ENCODE measurements at regions not wholly inside any gene's neighbourhood (a gene's known extent, or its start where the extent isn't known, plus 50 kb on each side); places are given as distances from the start of the nearest gene placed in this dataset.

DNA sequence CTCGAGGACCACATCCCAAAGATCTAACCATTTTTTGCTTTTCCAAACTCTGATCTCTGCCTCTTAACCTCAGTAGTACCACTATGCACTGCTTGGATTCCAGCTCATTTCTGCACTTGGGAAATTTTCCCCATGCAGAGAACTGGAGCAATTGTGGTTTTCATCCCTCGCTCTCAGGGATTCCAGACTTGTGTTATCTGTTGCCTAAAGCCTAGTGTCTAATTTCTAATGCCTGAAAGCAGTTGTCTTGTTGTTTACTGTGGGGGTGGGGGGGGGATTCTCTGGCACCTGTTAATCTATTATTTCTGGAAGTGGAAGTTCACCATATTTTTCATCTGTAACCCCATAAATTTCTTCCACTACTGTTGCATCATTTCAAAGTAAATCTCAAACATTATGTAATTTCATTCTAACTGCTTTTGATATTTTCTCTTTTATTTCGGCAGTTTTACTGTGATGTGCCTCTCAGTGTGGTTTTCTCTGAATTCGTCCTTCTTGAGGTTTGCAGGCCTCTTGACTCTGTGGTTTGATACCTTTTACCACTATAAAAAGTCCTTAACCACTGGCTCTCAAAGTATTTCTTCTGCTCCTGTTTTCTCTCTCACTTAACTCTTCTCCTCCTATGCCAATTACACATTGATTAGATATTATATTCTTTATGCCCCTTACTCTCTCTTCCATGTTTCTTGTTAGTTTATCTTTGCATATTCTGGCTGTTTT is 205.6 kb upstream of the EOLA2 start:
- no peak for DNase-seq

DNA sequence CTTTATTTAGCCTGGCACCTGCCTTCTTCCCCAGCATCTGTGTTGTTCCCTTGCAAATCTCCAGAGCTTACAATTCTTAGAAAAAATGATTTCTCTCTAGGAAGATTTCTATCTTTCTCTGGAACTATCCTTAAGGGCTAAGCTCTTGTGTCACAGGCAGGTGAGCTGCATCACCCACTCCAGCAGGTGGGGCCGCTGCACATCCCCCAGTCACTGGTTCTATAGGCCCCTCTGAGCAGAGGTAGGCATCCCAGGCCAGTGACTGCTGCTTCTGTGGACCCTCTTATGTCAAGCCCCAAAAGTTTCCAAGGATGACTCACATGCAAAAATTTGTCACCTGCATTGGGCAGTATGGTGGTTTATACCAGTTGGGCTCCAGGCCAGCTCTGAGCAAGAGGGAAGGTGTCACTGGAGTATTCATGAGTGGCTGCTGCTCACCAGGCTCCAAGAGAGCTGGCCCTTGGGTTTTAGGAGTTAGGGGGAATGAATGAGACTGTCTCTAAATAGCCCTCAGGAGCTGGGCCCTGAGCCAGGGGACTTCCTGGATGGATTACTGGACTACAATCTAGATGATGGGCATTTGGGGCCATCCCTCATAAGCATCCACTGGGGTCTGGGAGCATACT is 208.1 kb upstream of the EOLA2 start:
- no peak for DNase-seq

DNA sequence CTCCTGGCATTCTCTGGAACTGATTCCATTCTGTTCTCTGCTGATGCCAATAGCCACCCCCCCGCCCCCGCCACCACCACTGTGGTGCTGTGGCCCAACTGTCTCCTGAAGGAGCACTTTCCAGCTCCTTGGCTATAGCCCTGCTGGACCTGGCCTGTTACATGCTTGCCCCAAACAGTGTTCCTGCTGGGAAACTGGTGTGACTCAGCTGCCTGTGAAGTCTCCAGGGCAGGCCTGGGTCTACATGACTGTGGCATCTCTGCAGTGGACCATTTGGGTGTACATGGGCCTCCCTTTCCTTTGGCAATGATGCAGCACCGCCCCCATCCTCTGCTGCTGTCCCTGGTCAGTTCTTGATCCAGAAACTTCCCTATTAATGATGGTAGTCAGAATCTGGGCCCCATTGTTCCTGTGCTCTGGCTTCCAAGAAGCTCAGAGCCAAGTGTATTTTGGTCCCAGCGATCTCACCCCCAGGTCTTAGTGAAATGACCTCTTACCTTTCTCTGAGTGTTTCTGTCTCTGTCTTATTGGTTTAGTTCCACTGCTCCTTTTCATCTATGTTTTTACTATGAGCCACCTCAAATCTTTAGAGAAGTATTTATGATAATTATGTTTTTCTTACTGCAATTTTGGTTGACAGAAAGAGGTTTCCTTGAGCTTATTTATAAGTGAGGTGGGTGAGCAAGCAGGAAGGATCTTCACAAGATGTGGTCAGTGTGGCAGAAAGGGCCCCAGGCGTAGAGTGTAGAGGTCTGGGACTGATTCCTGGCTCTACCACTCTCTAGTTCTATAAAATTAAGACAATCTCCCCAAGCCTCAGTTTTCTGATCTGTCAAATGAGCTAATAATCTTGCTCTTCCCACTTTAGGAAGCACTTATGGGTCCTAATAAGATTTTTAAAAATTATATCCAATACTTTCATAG is 210.7 kb upstream of the EOLA2 start:
- no peak for DNase-seq

DNA sequence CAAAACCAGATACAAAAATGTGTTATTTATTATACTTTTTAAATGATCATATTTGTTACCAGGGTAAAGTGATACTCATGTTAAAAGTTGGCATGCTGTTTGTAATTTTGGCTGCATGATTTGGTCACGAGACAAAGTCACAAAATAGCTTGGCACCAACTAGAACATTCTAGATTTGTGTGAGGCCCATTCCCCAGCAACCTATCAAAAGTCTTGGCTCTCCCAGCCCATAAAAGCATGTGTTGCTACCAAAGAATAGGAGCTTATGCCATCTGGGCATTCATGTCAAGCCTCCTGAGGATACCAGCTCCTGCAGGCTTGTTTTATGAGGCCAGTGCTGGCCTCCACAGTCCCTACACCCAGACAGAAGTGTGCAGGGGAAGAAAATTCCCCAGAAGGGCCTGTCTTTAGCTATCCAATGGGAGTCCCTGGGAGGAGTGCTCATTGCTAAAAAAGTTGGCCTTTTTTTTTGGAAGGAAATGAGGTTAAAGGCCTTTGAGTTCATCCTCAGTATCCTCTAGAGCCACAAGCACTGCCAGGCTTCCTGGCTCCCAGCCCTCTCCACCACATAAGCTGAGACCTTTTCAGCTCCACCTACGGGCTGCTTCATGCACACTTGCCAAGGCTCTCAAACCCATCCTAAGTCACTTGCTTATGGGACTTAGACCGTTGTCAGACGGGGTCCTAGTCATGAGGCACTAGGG is 211.9 kb upstream of the EOLA2 start:
- DNase-seq, result no peak

DNA sequence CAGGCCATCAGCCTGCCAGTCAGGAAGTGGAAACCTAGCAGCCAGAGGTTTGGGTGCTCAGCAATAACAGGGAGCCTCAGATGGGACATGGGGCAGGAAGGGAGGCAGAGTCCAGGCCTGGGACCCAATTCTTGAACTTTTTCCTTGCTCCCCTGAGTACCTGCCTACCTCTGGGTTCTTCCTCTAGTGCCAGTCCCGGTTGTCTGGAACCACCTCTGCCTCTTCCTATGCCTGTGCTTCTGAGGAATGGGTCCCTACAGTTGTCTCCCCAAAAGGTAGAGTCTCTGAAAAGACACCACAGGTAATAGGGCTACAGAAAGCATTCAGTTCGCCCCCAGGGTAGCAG is 212.4 kb upstream of the MAMLD1 start:
- DNase-seq, result no peak

DNA sequence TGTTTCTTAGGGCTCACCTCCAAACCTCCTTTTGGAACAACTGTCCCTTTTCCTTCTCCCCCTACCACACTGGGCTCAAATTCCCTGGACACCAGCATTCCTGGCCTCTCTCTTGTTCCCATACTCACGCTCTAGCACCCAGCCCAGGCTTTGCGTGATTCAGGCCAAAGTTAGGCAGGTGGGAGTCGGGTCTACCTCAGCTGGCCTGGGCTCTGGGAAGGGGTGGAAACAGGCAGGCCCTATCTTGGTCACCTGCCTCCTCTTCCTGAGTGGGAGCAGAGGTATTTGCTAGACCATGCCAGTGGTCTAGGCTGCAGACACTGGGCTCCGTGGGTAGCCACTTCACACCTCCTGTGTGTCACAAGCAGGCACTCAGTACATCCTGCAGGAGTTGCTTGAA is 211.1 kb upstream of the MAMLD1 start:
- no peak for DNase-seq

DNA sequence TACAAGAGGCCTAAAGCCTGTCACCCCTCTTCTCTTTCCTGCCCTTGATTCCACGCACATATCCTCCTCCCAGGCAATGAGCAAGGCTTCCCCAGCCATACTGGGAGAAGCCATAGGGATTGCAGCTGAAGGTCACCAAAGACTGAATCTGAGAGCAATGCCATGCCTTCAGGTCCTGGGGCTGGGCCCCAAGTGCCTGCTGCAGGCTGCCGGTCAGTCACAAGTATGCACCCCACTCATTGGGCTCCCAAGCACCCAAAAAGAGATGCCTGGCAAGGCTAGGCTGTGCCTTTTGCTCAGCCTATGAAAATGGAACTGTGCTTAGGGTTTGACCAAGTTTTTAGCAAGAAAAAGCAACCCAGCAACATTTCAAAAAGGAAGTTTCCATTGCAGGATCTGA is 210.6 kb upstream of the MAMLD1 start:
- no peak for DNase-seq

DNA sequence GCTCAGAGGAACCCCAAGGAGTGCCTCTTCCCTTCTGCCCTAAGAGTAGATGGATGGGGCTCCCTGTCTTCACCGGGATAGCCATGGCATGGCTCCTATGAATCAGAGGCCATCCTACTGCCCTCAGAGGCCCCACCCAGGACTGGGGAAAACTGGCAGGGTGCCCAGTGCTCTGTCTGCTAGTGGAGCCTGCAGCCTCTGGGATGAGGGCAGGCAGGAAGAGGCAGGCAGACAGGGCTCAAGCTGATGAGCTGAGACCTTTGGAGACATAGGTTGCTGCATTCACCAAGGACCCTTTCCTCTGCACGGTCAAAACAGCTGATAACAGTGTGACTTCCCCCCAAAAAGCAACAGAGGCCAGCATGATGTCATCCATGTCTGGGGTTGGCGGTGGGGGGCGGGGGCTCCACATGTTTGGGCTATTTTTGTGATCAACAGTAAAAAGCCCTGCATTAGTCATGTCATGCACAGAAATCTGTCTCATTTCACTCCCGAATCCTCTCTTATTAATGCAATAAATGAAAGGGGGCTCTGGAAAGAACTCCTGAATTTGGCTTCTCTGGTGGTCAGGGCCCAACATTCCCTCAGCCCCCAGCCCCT is 207.6 kb upstream of the MAMLD1 start:
- DNase-seq, result no peak

DNA sequence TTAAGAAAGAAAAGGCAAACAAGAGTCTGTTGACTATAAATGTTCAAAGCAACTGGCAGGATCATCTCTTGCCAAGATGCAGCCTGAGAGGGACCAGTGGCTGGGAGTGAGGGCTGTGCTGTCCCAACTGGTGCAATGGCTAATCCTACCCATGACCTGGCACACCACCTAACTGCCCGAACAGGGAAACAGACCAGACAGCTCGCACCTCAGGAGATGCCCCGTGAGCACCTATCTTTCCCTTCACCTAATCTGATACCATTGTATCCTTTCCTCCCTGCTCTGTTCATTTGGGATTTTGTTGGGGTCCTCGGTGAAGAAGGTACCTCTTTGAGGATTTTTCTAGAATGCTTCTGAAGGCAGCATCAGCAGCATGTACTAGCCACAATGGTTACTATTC is 206.5 kb upstream of the MAMLD1 start:
- no peak for DNase-seq

DNA sequence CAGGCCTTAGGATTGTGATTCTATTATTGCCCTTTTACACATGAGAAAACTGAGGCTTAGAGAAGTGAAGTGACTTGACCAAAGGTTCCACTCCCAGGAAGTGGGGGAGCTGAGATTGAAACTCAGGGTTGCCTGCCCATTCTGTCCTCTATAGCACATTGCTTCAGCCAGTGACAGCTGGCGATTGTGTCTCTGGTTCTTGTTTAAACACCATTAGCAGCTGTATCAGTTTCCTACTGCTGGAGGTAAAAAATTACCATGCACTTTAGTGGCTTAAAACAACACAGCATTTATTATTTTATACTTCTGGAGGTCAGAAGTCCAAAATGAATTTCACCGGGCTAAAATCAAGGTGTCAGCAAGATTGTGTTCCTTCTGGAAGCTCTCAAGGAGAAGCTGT is 205.8 kb upstream of the MAMLD1 start:
- DNase-seq, result no peak

DNA sequence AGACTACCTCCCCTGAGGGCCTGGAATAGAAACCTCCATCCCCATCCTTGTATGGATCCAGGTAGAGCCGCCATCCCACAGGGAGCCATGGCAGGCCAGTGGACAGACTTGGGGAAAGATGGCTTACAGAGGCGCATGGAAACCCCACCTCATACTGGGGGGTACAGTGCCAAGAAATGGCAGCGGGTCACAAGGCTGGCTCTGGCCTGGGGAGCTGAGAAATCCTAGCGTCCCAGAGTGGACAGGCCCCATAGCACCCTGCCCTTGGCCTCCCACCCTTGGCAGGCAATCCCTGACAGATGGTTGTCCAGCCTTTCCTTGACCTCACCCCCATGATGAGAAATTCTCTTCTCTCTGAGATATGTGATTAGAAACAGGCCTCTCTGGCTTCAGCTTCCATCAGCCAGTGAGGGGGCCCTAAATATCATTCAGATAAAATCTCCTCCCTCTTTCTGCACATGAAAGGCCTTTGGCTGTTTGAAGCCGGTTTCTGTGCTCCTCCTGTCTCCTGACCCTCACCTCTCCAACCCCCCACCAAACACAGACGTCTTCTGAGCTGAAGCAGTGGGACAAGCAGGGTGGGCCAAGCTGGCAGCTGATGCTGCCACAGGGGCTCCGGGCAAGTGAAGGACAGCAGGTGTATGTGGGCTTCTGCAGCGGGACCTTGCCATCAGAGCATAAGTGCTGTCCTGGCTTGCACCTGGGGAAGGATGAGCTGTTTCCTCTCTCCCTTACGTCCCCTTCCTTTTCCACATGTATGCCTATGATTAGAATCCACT is 204.4 kb upstream of the MAMLD1 start:
- DNase-seq, result no peak

DNA sequence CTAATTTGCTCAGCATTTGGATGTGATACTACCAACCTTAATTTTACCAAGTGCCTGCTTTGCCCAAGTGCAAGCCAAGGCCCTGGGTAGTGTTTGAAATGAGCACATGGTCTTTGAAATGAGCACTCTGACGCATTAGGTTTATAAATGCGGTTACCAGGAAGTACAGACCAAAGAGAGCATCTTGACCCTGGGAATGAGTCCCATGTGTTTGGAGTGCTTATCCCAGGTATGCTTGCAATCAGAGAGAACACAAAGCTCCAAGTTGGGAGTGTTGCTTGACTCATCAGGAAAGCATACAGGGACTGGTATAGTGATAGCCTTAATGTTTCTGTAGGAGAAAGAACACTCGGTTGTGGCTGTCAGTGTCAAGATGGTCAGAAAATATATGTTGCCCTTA is 203.6 kb upstream of the MAMLD1 start:
- no peak for DNase-seq

DNA sequence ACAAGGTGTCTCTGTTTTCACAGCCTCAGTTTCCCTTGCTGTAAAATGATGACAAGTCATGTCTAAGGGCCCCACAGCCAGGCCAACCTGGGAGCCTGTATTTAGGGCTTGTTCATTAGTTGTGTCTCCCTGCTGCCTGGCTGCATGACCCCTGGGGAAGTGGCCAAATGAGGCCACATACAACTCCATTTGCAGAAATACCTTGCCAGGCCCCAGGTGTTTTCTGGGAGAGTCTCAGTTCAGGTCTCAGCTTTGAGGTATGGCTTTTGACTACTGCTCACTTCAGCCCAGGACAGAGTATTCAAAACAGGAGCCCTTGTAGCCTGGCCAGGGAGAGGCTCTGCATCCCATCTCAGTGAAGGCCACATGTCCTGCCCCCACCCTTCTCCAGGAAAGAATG is 202.5 kb upstream of the MAMLD1 start:
- no peak for DNase-seq

DNA sequence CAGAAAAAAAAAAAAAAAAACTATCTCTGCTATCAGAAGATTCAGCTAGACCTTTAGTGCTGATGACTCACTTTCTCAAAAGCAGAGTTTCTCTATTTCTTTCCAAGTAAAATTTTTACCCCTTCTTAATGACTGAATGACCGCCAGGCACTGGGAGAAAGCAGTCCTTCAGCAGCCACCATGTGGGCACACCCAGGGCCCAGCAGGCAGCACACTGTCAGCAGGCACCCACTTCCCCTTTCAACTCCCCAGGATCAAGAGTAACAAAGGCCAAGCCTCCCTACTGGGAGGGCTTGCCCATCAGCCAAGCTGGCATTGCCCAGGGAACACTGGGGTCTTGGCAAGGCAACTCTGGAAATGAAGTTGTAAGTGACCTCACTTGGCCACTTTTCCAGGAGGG is 201.9 kb upstream of the MAMLD1 start:
- no peak for DNase-seq

DNA sequence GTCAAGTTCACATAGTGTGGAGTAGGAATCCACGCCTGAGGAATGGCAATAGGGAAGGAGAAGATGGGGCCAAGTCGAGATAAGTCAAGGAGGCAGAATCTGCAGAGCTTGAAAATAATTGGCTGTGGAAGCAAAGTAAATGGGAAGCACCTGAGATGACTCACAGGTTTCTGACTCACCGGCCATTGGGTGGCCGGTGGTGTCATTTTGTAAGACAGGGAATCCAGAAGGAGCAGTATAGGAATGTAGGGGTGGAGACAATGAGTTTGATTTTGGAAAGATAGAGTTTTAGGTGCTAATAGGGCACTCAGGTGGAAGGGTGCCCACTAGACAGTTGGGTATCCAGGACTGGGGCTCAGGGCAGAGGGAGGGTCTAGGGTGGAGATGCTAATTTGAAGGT is 201.0 kb upstream of the MAMLD1 start:
- no peak for DNase-seq

DNA sequence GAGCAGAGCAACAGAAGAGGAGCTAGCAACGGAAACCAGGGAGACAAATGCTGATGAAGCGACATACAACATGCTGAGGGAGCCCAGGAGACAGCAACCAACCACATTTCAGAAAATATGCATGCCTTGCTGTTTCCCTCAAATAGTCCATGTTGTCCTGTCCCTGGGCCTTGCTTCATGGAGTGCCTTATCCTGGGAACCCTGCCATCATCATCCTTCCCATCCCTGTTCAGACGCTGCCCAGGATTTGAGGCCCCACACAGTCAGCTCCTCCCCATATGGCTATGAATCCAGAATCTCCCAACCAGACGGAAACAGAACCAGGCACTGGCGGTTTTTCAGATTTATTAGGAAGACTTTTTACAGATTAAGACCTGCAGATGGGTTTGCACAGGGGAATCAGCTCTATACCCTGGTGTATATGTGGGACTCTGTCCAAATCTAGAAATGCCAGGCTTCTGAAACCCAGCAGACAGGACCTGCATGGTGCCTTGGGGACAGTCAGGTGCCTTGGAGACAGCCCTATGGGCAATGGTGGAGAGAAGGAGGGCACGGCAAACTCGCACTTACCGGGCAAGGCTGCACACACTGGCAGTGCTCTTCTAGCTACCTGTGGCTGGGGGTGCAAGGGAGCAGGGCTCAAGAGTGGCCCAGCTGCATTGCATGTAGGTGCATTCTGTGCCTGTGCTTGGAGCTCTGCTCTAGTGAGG is 199.7 kb upstream of the MAMLD1 start:
- DNase-seq, result no peak

DNA sequence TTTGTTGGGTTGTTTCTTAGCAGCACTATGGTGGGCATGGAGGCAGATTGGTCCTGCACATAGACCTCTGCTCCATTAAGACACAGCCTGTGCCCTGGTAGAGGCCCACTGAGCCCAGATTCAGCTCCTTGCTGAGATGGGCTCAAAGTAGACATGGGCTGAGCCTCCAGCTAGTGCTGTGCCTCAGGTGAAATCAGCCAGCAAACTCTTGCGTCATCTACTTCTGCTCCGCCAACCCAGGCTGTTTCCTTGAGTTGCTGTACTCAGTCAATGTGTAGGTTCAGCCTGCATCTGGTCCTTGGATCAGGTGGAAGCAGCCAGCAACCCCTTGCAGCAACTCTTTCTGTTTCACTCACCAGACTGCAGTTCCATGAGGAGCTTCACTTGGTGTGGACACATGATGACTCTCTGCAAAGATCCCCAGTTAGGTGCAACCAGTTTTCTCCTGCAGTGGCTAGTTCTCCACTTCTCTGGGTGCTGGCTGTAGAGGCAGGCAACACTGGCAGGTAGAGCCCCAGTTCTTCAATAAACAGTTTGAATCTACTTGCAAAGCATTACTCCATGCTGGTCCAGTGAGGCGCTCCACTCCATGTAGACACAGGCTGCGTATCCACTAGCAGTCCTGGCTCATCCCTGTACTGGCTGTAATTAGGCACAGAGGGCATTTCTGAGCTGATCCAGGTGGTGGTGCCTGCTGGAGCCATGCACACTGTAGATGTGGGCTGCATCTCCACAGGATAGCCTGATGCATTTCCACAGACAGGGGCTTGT is 199.0 kb upstream of the MAMLD1 start:
- DNase-seq, result no peak

DNA sequence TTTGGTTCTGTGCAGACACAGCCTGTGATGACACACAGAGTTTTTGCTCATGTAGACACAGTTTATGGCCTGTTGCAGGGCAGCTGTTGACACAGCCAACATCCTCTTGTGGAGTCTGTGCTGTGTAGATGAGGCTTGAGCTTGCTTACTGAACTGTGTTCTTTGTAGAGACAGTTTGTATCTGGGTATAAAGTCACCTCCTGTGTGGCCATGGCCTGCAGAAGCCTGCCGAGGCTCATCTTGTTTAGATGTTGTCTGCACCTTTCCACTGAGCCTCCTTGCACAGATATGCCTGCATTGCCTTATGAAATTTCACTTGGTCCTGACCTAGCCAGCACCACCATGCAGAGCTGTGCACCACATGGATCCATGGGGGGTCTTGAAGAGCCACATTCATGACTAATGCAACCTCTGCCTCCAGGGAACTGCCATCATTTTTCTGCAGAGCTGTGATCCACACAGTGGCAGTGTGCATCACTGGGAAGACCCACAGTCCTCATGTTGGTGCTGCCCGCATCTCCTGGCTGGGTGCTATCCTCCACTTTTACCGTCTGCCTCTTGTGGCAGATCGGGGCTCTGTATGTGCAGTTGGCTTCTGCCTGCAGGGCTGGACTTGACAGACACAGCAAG is 198.0 kb upstream of the MAMLD1 start:
- DNase-seq, result no peak

DNA sequence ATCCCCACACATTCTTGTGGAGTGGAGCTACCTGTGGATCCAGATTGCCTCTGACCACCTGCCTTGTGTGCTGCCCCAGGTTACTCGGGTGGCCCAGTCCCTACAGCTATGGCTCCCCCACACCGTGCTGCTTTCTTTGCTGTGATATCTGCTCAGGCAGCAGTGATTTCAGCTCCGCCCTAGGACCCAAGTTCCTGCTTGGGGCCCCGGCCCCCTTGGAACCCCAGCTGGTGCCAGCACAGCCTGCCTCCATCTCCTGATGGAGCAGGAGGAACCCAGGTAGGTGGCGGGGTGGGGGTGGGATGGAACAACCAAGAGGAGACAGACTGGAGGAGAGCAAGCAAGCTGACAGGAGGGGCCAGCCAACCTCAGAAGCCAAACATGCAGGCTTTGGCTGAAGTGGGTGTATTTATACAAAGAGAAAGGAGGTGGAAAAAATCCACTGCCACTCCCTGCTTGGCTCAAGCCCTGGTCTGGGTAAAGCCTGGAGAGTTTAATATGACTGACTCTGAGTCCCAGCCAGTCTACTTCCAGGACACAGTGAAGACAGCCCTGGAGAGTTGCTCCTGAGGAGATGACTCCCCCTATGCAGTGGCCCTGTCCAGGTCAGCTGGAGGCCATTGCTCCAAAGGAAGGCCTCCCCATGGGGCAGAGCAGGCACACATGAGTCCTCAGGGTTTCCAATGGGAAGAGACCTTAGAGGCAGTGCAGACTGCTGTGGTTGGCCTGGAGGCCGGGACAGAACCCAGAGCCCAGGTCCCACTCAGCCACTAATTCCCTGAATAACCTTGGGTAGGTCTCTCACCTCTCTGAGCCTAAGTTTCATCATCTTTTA is 197.1 kb upstream of the MAMLD1 start:
- no peak for DNase-seq
